ENCODE measurements at regions not wholly inside any gene's neighbourhood (a gene's known extent, or its start where the extent isn't known, plus 50 kb on each side); places are given as distances from the start of the nearest gene placed in this dataset.

- H3K9me3 ChIP-seq (replicated peaks; ENCODE audit: low read length) = no peaks in the 10 kb centered on the region
- H3K4me2 ChIP-seq (ENCODE audit: low read length) = no peak overlapping the region
- no peak overlapping the region for H3K9ac ChIP-seq (ENCODE audit: low read depth, low read length)
- H3K4me3 ChIP-seq (ENCODE audit: low read length) = no peak overlapping the region
- peaks cover 30% of the 10 kb centered on the region for H3K4me1 ChIP-seq (ENCODE audit: control insufficient read depth, insufficient read depth, low read length)
- no peaks in the 10 kb centered on the region for H3K27me3 ChIP-seq (ENCODE audit: control insufficient read depth, insufficient read depth, low read length)
- no peaks in the 10 kb centered on the region for H3K36me3 ChIP-seq (ENCODE audit: insufficient read depth, low read length)
These were observed 478.0 kb upstream of the KLF6 start for GRCh38 chr10:4262870-4263600.

GRCh38 chr10:4262449-4262848 lies 477.4 kb upstream of the KLF6 start:
- peaks cover 35% of the 10 kb centered on the region for H3K4me1 ChIP-seq (ENCODE audit: control insufficient read depth, insufficient read depth, low read length)
- H3K9ac ChIP-seq (ENCODE audit: low read depth, low read length) = no peak overlapping the region
- no peak overlapping the region for H3K4me3 ChIP-seq (ENCODE audit: low read length)
- no peaks in the 10 kb centered on the region for H3K36me3 ChIP-seq (ENCODE audit: insufficient read depth, low read length)
- no peak overlapping the region for H3K4me2 ChIP-seq (ENCODE audit: low read length)
- H3K27me3 ChIP-seq (ENCODE audit: control insufficient read depth, insufficient read depth, low read length) = no peaks in the 10 kb centered on the region
- no peaks in the 10 kb centered on the region for H3K9me3 ChIP-seq (replicated peaks; ENCODE audit: low read length)

- Histone ChIP-seq H3K9me3 (replicated peaks; ENCODE audit: low read length) (peaks cover 7% of the 10 kb centered on the region), H3K4me3 (ENCODE audit: low read length) (no peak overlapping the region), H3K36me3 (ENCODE audit: insufficient read depth, low read length) (no peaks in the 10 kb centered on the region), H3K4me2 (ENCODE audit: low read length) (peak overlapping the region; percentile 30), H3K9ac (ENCODE audit: low read depth, low read length) (peak overlapping the region; percentile 31), H3K4me1 (ENCODE audit: control insufficient read depth, insufficient read depth, low read length) (peaks cover 22% of the 10 kb centered on the region), H3K27me3 (ENCODE audit: control insufficient read depth, insufficient read depth, low read length) (no peaks in the 10 kb centered on the region)
These were observed 475.6 kb upstream of the KLF6 start for GRCh38 chr10:4260483-4261124.

GRCh38 chr10:4257939-4258465 lies 473.0 kb upstream of the KLF6 start:
- no peaks in the 10 kb centered on the region for H3K27me3 ChIP-seq (ENCODE audit: control insufficient read depth, insufficient read depth, low read length)
- H3K9ac ChIP-seq (ENCODE audit: low read depth, low read length) = no peak overlapping the region
- H3K36me3 ChIP-seq (ENCODE audit: insufficient read depth, low read length) = no peaks in the 10 kb centered on the region
- peaks cover 11% of the 10 kb centered on the region for H3K9me3 ChIP-seq (replicated peaks; ENCODE audit: low read length)
- H3K4me2 ChIP-seq (ENCODE audit: low read length) = no peak overlapping the region
- H3K4me1 ChIP-seq (ENCODE audit: control insufficient read depth, insufficient read depth, low read length) = peaks cover 39% of the 10 kb centered on the region
- H3K4me3 ChIP-seq (ENCODE audit: low read length) = no peak overlapping the region

DNA sequence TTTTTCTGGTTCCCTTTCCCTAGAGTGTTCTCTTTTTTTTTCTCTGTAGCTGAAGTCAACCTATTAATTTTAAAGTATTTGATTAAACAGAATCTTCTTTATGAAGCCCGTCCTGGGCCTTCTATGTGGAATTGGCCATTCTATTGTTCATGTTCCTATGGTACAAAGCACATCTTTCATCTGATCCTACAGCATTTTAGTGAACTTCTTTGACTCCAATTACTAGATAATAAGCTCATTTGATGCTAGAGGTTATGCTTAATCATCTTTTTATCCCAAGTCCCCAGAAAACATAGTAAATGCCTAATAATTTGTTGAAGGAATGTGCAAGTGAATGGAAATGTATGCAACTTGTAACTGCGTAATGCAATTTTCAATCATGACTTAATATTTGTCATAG lies 472.0 kb upstream of the KLF6 start:
- Histone ChIP-seq H3K36me3 (ENCODE audit: insufficient read depth, low read length) (no peaks in the 10 kb centered on the region), H3K27me3 (ENCODE audit: control insufficient read depth, insufficient read depth, low read length) (no peaks in the 10 kb centered on the region), H3K4me3 (ENCODE audit: low read length) (no peak overlapping the region)

DNA sequence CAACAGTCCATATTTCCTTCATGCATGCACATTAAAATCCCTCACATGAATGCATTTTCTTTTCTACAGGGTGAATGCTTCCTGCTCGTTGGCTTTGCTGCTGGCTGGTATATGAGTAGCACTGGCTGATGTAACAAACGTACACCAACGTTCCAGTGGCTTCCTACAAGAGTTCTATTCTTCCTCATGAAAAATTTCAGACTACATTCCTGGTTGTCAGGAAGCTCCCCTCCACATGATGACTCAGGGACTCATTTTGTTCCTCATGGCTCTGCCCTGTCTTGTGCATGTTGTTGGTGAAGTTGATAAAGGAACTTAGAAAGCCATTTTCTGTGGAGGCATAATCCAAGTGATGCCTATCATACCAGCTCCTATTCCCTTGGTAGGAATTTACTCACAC lies 470.7 kb upstream of the KLF6 start:
- no peak overlapping the region for H3K9ac ChIP-seq (ENCODE audit: low read depth, low read length)
- no peak overlapping the region for H3K4me3 ChIP-seq (ENCODE audit: low read length)
- H3K4me1 ChIP-seq (ENCODE audit: control insufficient read depth, insufficient read depth, low read length) = peaks cover 38% of the 10 kb centered on the region
- H3K4me2 ChIP-seq (ENCODE audit: low read length) = no peak overlapping the region
- peaks cover 11% of the 10 kb centered on the region for H3K9me3 ChIP-seq (replicated peaks; ENCODE audit: low read length)
- no peaks in the 10 kb centered on the region for H3K36me3 ChIP-seq (ENCODE audit: insufficient read depth, low read length)
- H3K27me3 ChIP-seq (ENCODE audit: control insufficient read depth, insufficient read depth, low read length) = no peaks in the 10 kb centered on the region

More for the DNA sequence above, 472.0 kb upstream of the KLF6 start:
- Histone ChIP-seq H3K9me3 (replicated peaks; ENCODE audit: low read length) (peaks cover 11% of the 10 kb centered on the region), H3K4me1 (ENCODE audit: control insufficient read depth, insufficient read depth, low read length) (peaks cover 40% of the 10 kb centered on the region), H3K9ac (ENCODE audit: low read depth, low read length) (no peak overlapping the region), H3K4me2 (ENCODE audit: low read length) (no peak overlapping the region)

- Histone ChIP-seq H3K9ac (ENCODE audit: low read depth, low read length) (peak overlapping the region; percentile 69), H3K27me3 (ENCODE audit: control insufficient read depth, insufficient read depth, low read length) (no peaks in the 10 kb centered on the region), H3K4me2 (ENCODE audit: low read length) (no peak overlapping the region), H3K9me3 (replicated peaks; ENCODE audit: low read length) (peaks cover 11% of the 10 kb centered on the region), H3K4me1 (ENCODE audit: control insufficient read depth, insufficient read depth, low read length) (peaks cover 37% of the 10 kb centered on the region), H3K36me3 (ENCODE audit: insufficient read depth, low read length) (no peaks in the 10 kb centered on the region), H3K4me3 (ENCODE audit: low read length) (no peak overlapping the region)
These were observed 469.3 kb upstream of the KLF6 start for GRCh38 chr10:4254101-4254994.

DNA sequence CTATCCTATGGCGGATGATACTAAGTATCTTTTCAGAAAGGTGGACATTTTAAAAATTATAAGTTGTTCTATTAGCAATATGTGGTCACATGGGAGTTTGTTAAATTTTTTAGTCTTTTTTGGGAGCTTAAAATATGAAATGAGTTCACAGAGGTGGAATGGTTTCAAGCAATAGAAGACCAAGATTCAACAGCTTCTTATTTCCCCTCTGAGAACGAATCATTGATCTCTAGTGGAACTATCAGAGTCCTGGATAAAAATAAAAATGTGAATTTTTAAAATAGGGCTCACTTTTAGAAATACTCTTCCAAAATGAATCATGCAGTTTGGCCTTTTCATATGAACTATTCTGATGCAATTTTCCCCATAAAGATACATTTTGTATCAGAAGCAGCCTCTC lies 467.7 kb upstream of the KLF6 start:
- no peak overlapping the region for H3K4me3 ChIP-seq (ENCODE audit: low read length)
- H3K4me1 ChIP-seq (ENCODE audit: control insufficient read depth, insufficient read depth, low read length) = peaks cover 37% of the 10 kb centered on the region
- H3K9me3 ChIP-seq (replicated peaks; ENCODE audit: low read length) = peaks cover 11% of the 10 kb centered on the region
- no peaks in the 10 kb centered on the region for H3K27me3 ChIP-seq (ENCODE audit: control insufficient read depth, insufficient read depth, low read length)
- peak overlapping the region; percentile 14 for H3K9ac ChIP-seq (ENCODE audit: low read depth, low read length)
- no peaks in the 10 kb centered on the region for H3K36me3 ChIP-seq (ENCODE audit: insufficient read depth, low read length)
- no peak overlapping the region for H3K4me2 ChIP-seq (ENCODE audit: low read length)

GRCh38 chr10:4250587-4250887 lies 465.5 kb upstream of the KLF6 start:
- no peak overlapping the region for H3K4me2 ChIP-seq (ENCODE audit: low read length)
- H3K4me3 ChIP-seq (ENCODE audit: low read length) = no peak overlapping the region
- H3K27me3 ChIP-seq (ENCODE audit: control insufficient read depth, insufficient read depth, low read length) = no peaks in the 10 kb centered on the region
- H3K9ac ChIP-seq (ENCODE audit: low read depth, low read length) = no peak overlapping the region
- H3K9me3 ChIP-seq (replicated peaks; ENCODE audit: low read length) = peaks cover 3% of the 10 kb centered on the region
- peaks cover 48% of the 10 kb centered on the region for H3K4me1 ChIP-seq (ENCODE audit: control insufficient read depth, insufficient read depth, low read length)
- H3K36me3 ChIP-seq (ENCODE audit: insufficient read depth, low read length) = no peaks in the 10 kb centered on the region

- H3K27me3 ChIP-seq (ENCODE audit: control insufficient read depth, insufficient read depth, low read length) = no peaks in the 10 kb centered on the region
- H3K4me1 ChIP-seq (ENCODE audit: control insufficient read depth, insufficient read depth, low read length) = peaks cover 53% of the 10 kb centered on the region
- no peaks in the 10 kb centered on the region for H3K36me3 ChIP-seq (ENCODE audit: insufficient read depth, low read length)
- H3K9ac ChIP-seq (ENCODE audit: low read depth, low read length) = no peak overlapping the region
- H3K9me3 ChIP-seq (replicated peaks; ENCODE audit: low read length) = no peaks in the 10 kb centered on the region
- no peak overlapping the region for H3K4me2 ChIP-seq (ENCODE audit: low read length)
- H3K4me3 ChIP-seq (ENCODE audit: low read length) = no peak overlapping the region
These were observed 465.0 kb upstream of the KLF6 start for GRCh38 chr10:4249841-4250586.

GRCh38 chr10:4247379-4247778 lies 462.4 kb upstream of the KLF6 start:
- Histone ChIP-seq H3K4me1 (ENCODE audit: control insufficient read depth, insufficient read depth, low read length) (peaks cover 58% of the 10 kb centered on the region), H3K4me3 (ENCODE audit: low read length) (peak overlapping the region; percentile 10), H3K36me3 (ENCODE audit: insufficient read depth, low read length) (no peaks in the 10 kb centered on the region), H3K9ac (ENCODE audit: low read depth, low read length) (peak overlapping the region; percentile 74), H3K9me3 (replicated peaks; ENCODE audit: low read length) (no peaks in the 10 kb centered on the region), H3K27me3 (ENCODE audit: control insufficient read depth, insufficient read depth, low read length) (no peaks in the 10 kb centered on the region), H3K4me2 (ENCODE audit: low read length) (peak overlapping the region; percentile 29)

Data from skeletal muscle satellite cell (primary cell).